Smooth muscle cell (in vitro differentiated cells): ENCODE measurements at regions not wholly inside any gene's neighbourhood (a gene's known extent, or its start where the extent isn't known, plus 50 kb on each side); places are given as distances from the start of the nearest gene placed in this dataset.
A peak's percentile ranks its signal among the peaks of the same experiment; 100 is the strongest.

ENCODE experiments used
- DNase-seq: peaks from one replicate; lab custom pipeline; 2025; ENCODE audit not compliant: unreplicated experiment; lab: John Stamatoyannopoulos, UW
- H2AFZ ChIP-seq: fragments of 200-600 bp; sonication (generic); 2 replicates; pipeline ENCODE4 v1.6.0; 2016; ENCODE audit warnings: antibody characterized with exemption, low read depth, mild to moderate bottlenecking
- H3F3A ChIP-seq: fragments of 200-600 bp; sonication (generic); 2 replicates; pipeline ENCODE4 v1.6.0; 2017; ENCODE audit warnings: antibody characterized with exemption, low read depth
- H3K27ac ChIP-seq: fragments of 200-600 bp; sonication (generic); 2 replicates; pipeline ENCODE4 v1.5.1; 2016; ENCODE audit warnings: low read depth, mild to moderate bottlenecking
- H3K27me3 ChIP-seq: fragments of 200-600 bp; sonication (generic); 2 replicates; pipeline ENCODE4 v1.6.1; 2016; ENCODE audit warnings: low read depth, mild to moderate bottlenecking
- H3K36me3 ChIP-seq: fragments of 200-600 bp; sonication (generic); 2 replicates; pipeline ENCODE4 v1.5.1; 2016; ENCODE audit warnings: low read depth
- H3K4me1 ChIP-seq: fragments of 200-600 bp; sonication (generic); 2 replicates; pipeline ENCODE4 v1.5.1; 2016; ENCODE audit warnings: low read depth
- H3K4me2 ChIP-seq: fragments of 200-600 bp; sonication (generic); 2 replicates; pipeline ENCODE4 v1.6.0; 2016; ENCODE audit warnings: mild to moderate bottlenecking
- H3K4me3 ChIP-seq: fragments of 200-600 bp; sonication (generic); 2 replicates; pipeline ENCODE4 v1.5.1; 2016; ENCODE audit warnings: mild to moderate bottlenecking
- H3K79me2 ChIP-seq: fragments of 200-600 bp; sonication (generic); 2 replicates; pipeline ENCODE4 v1.6.0; 2016; ENCODE audit warnings: low read depth, mild to moderate bottlenecking
- H3K9ac ChIP-seq: fragments of 200-600 bp; sonication (generic); 2 replicates; pipeline ENCODE4 v1.6.0; 2016; ENCODE audit warnings: low read depth
- H3K9me3 ChIP-seq: fragments of 200-600 bp; sonication (generic); replicated peaks from 2 replicates; pipeline ENCODE4 v1.5.1; 2016; ENCODE audit warnings: low read depth
- H4K20me1 ChIP-seq: fragments of 200-600 bp; sonication (generic); 2 replicates; pipeline ENCODE4 v1.6.0; 2016; ENCODE audit warnings: low read depth
- WGBS: methylation state at CpG from one replicate; pipeline ENCODE4 v1.1.7; 2016; ENCODE audit warnings: low lambda C conversion rate; 5-methylcytosine and 5-hydroxymethylcytosine counted together
- TF ChIP-seq, protein P1 (sequence below): fragments of 200-600 bp; sonication (generic); IDR thresholded peaks from 2 replicates; pipeline ENCODE4 v1.5.1; 2017; ENCODE audit warnings: borderline replicate concordance, mild to moderate bottlenecking, antibody characterized with exemption; ENCODE audit not compliant: insufficient read depth, poor library complexity, severe bottlenecking

DNA sequence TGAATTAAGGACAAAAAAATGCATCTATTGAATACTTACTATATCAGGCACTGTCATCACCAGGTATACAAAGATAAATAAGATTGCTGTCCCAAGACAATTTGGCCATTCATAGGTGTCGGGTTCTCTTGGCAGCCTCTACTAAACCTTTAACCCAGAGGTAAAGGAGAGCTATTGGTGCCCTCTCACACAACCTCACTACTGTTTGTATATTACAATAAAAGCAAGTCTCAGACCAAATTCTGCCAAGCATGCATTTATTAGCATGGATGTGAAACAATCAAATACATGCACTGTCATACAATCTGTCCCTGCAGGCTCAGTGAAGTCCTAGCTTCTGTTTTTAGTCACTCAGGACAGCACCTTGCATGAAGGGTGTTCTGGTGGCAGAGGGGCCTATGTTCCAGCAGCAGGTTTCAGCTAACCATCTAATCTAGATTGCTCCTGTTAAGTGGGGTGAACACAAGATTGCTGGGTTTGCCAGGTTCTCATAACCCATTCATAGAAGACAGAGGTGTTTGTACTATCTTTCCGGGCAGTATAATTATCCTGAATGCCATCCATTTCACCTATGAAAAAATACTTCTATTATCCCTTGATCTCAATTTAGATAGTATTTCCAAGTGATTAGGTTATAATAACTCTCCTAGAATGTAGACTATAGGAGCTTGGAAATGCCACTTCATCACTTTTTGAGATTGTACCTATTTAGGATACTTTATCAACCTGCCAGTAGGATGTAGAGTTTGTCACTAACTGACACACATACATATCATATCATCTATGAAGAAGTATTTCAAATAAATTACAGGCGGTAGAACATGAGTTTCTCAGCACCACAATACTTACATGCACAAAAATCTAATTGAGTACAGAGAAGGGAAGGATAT is 254.0 kb upstream of the KRR1 start:
- Histone ChIP-seq H3K9me3 (no peaks in the 10 kb centered on the region), H3K4me2 (no peak overlapping the region), H3K9ac (no peak overlapping the region), H2AFZ (no peak overlapping the region), H4K20me1 (no peaks in the 10 kb centered on the region), H3K4me3 (no peak overlapping the region), H3K27ac (peak overlapping the region; percentile 53), H3F3A (no peaks in the 10 kb centered on the region), H3K27me3 (no peaks in the 10 kb centered on the region), H3K36me3 (no peaks in the 10 kb centered on the region), H3K79me2 (no peaks in the 10 kb centered on the region), H3K4me1 (peaks cover 6% of the 10 kb centered on the region)
- TF ChIP-seq, protein P1, sequence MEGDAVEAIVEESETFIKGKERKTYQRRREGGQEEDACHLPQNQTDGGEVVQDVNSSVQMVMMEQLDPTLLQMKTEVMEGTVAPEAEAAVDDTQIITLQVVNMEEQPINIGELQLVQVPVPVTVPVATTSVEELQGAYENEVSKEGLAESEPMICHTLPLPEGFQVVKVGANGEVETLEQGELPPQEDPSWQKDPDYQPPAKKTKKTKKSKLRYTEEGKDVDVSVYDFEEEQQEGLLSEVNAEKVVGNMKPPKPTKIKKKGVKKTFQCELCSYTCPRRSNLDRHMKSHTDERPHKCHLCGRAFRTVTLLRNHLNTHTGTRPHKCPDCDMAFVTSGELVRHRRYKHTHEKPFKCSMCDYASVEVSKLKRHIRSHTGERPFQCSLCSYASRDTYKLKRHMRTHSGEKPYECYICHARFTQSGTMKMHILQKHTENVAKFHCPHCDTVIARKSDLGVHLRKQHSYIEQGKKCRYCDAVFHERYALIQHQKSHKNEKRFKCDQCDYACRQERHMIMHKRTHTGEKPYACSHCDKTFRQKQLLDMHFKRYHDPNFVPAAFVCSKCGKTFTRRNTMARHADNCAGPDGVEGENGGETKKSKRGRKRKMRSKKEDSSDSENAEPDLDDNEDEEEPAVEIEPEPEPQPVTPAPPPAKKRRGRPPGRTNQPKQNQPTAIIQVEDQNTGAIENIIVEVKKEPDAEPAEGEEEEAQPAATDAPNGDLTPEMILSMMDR = no peak
- 93% methylated on average over 3 of the region's 3 CpGs for WGBS
- no peak for DNase-seq

DNA sequence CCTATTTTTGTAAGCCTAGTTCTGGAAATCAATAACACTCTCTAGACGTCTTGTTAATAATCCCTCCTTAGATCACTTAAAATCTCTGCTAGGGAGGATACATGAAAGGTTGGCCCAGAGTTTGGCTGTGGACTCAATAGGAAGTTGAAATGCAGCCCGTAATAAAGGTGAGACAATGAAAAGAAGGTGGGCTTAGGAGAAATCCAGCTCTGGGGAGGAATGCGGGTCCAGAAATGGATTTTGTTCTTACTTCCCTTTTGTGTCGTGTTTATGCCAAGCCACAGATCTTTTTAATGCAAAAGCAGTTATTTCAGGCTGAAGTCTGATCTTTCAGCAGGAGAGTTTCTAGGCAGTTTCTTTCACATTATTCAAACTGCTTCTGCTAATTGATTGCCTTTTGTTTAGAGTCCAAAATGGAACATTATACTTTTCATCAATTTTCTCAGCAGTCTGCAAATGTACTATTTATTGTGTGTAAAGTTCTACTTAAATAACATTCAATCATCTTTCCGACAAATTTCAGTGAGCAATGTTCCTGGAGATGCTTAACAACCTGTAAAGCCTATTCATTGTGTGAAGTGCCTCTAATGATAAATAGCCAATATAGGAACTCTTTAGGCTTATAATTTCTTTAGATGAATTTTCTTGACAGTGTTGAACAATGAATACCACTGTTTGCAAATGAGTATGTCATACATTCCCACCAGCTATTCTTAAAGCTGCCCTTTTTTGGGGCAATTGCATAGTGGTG is 252.9 kb upstream of the KRR1 start:
- no peaks in the 10 kb centered on the region for H3K27me3 ChIP-seq
- 84% methylated on average over 5 of the region's 5 CpGs for WGBS

DNA sequence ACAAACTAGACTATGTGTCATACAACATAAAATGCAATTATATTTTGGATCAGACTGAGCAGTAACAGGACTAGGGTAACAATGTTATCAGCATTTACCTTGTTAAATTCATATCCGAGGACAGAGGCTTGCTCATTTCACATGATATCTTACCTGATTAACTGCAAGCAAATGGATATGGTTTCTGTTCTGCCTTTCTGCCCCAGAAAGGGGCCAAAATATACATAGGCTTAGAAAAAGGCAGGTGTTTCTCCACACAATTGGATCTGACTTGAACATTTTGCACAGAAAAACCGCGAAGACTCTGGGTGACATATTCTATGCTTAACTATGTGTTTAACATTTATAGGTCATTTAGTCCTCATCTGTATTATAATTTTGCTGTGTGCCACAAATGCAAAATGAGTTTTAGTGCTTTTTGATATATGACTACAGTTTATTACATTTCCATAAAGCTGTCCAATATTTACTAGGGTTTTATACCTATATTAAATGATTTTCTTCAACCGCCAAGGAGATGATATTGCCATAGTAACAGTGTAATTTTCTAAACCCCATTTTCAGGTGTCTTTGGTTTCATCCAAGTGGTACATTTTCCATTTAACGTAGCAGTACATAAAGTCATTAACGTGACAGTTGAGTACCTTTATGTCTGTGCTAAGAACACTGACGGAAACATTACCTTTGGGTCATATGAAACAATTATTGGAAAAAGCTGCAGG is 249.3 kb upstream of the KRR1 start:
- Histone ChIP-seq H3K27me3 (no peaks in the 10 kb centered on the region), H3K4me2 (no peak overlapping the region), H3K9ac (no peak overlapping the region), H3K36me3 (no peaks in the 10 kb centered on the region), H2AFZ (no peak overlapping the region), H4K20me1 (no peaks in the 10 kb centered on the region), H3K4me3 (no peak overlapping the region), H3K79me2 (no peaks in the 10 kb centered on the region), H3K9me3 (no peaks in the 10 kb centered on the region), H3F3A (peaks cover 6% of the 10 kb centered on the region), H3K4me1 (no peaks in the 10 kb centered on the region), H3K27ac (peak overlapping the region; percentile 84)
- WGBS = 90% methylated on average over 7 of the region's 7 CpGs
- no peak for DNase-seq
- TF ChIP-seq, protein P1 = no peak

More for the DNA sequence above, 252.9 kb upstream of the KRR1 start:
- H3K4me3 ChIP-seq = no peak overlapping the region
- H3F3A ChIP-seq = peaks cover 2% of the 10 kb centered on the region
- H2AFZ ChIP-seq = no peak overlapping the region
- no peaks in the 10 kb centered on the region for H3K79me2 ChIP-seq
- TF ChIP-seq, protein P1 = no peak
- H3K9ac ChIP-seq = no peak overlapping the region
- no peaks in the 10 kb centered on the region for H4K20me1 ChIP-seq
- H3K27ac ChIP-seq = no peak overlapping the region
- H3K4me1 ChIP-seq = peaks cover 6% of the 10 kb centered on the region
- DNase-seq = no peak
- H3K4me2 ChIP-seq = no peak overlapping the region
- H3K9me3 ChIP-seq = no peaks in the 10 kb centered on the region
- no peaks in the 10 kb centered on the region for H3K36me3 ChIP-seq
